Kidney (tissue), 13 donors: ENCODE measurements at regions not wholly inside any gene's neighbourhood (a gene's known extent, or its start where the extent isn't known, plus 50 kb on each side); places are given as distances from the start of the nearest gene placed in this dataset.

Source experiments
- DNase-seq, 5 donors: peaks; one replicate each; pipeline ENCODE4 v3.0.0-alpha.2; 2013 to 2020
- FAIRE-seq: peaks from 2 replicates; lab custom pipeline; 2012; peaks lifted over from hg19 to GRCh38; lab: Jason Lieb, UNC
- H3K27ac ChIP-seq, 2 donors: one replicate each; pipeline ENCODE4 v1.7.0; 2013; ENCODE audit warnings: low read depth in 2 of 2, low read length in 2 of 2, inconsistent platforms in 1 of 2
- H3K27me3 ChIP-seq: one replicate; pipeline ENCODE4 v1.7.1; 2013; ENCODE audit warnings: low read length, inconsistent platforms; ENCODE audit not compliant: control insufficient read depth, insufficient read depth
- H3K36me3 ChIP-seq, 3 donors: one replicate each; pipeline versions ENCODE4 v1.7.0 to v1.7.1; 2013; ENCODE audit warnings: low read length in 3 of 3, control low read depth in 1 of 3, inconsistent platforms in 1 of 3; ENCODE audit not compliant: insufficient read depth in 3 of 3, control insufficient read depth in 2 of 3
- H3K4me1 ChIP-seq, 3 donors: one replicate each; pipeline versions ENCODE4 v1.7.0 to v1.7.1; 2013; ENCODE audit warnings: low read length in 3 of 3, inconsistent platforms in 1 of 3, low read depth in 1 of 3; ENCODE audit not compliant: control insufficient read depth in 2 of 3, insufficient read depth in 2 of 3
- H3K4me3 ChIP-seq, 3 donors: one replicate each; pipeline versions ENCODE4 v1.7.0 to v1.8.1; 2013; ENCODE audit warnings: low read length in 3 of 3, control low read depth in 1 of 3, inconsistent platforms in 1 of 3
- H3K9ac ChIP-seq, 3 donors: one replicate each; pipeline versions ENCODE4 v1.7.0 to v1.7.1; 2013; ENCODE audit warnings: low read length in 3 of 3, control low read depth in 1 of 3, inconsistent platforms in 1 of 3
- H3K9me3 ChIP-seq, 3 donors: one replicate each; pipeline versions ENCODE4 v1.7.0 to v1.7.1; 2013; ENCODE audit warnings: low read length in 3 of 3, control low read depth in 1 of 3, inconsistent platforms in 1 of 3; ENCODE audit not compliant: control insufficient read depth in 2 of 3, insufficient read depth in 1 of 3
- CTCF ChIP-seq: IDR thresholded peaks from 3 replicates; pipeline ENCODE4 v1.5.1; 2012; ENCODE audit warnings: mild to moderate bottlenecking, moderate library complexity, borderline replicate concordance; ENCODE audit not compliant: insufficient read depth; ENCODE audit errors: extremely low read depth
- intact Hi-C: fragments of 100-400 bp; cut with DNase I; formaldehyde crosslinking; loops from one replicate; pipeline ENCODE4 v1.11.1; 2022
- donor health status: control.
- donor health status: control.
- donor health status: control.
- donor health status: control.
- donor health status: control.
- donor health status: DM: yes; HTN: yes; CAD: no.
- donor health status: Normal renal cell carcinoma (clear cell type).

DNA sequence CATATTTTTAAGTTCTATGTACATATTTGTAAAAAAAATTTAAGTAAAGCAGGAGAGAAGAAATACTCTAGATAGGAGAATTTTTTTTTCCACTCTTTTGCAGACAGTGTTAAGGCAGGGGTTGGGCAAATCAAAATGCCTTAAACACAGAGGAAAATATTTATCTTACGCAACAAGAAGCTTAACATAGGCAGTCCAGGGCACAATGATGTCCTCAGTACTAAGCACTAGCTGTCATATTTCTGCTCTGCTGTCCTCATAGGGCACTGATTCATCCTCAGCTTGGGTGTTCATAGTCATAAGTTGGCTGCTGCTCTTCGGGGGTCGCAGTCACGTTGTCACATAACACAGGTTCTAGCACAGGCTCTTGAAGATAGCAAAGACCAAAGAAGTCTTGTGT is 247.4 kb downstream of the PTBP2 start:
- Histone ChIP-seq H3K27me3 (no peaks in the 10 kb centered on the region), H3K4me3 (no peak overlapping the region), H3K9me3 (no peaks in the 10 kb centered on the region), H3K4me1 (no peaks in the 10 kb centered on the region), H3K36me3 (no peaks in the 10 kb centered on the region), H3K27ac (no peak overlapping the region), H3K9ac (no peak overlapping the region)
- TF ChIP-seq CTCF = no peak
- intact Hi-C loops = no loop called here
- FAIRE-seq (no peak), DNase-seq (no peak)

DNA sequence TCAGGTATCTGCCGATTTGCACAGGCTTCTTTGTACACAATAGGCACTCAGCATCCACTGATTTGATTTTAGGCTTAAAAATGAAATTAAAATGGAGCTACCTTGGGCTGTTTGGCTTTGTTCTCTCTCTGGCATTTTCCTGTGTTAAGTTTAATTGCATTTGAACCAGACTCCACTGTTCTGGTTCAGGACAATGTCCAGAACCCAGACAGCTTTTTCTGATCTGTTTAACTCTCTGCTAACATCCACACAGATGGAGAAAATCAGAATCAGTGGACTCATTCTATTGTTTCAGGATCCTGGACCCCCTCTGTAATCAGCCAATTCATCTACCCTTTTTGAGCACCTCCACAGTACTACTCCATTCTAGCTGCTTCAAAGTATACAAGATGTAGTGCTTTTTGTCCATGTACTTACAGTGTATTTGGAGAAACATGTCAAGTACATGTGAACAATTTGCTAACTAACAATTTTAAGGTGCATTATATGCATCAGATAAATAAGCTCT is 248.1 kb downstream of the PTBP2 start:
- Histone ChIP-seq H3K9ac (no peak overlapping the region), H3K4me3 (no peak overlapping the region), H3K27ac (no peak overlapping the region), H3K4me1 (no peaks in the 10 kb centered on the region), H3K9me3 (no peaks in the 10 kb centered on the region), H3K27me3 (no peaks in the 10 kb centered on the region), H3K36me3 (no peaks in the 10 kb centered on the region)
- TF ChIP-seq CTCF = no peak
- FAIRE-seq = no peak
- intact Hi-C loops = no loop called here
- no peak for DNase-seq

GRCh38 chr1:96971439-96971838 is 249.9 kb downstream of the PTBP2 start:
- intact Hi-C loops = no loop called here
- no peak for DNase-seq
- Histone ChIP-seq H3K27me3 (no peaks in the 10 kb centered on the region), H3K4me3 (no peak overlapping the region), H3K9ac (no peak overlapping the region), H3K9me3 (no peaks in the 10 kb centered on the region), H3K4me1 (no peaks in the 10 kb centered on the region), H3K27ac (no peak overlapping the region), H3K36me3 (no peaks in the 10 kb centered on the region)
- no peak for TF ChIP-seq CTCF
- FAIRE-seq = no peak
